ENCODE measurements at regions not wholly inside any gene's neighbourhood (a gene's known extent, or its start where the extent isn't known, plus 50 kb on each side); places are given as distances from the start of the nearest gene placed in this dataset.

- no peak for TF ChIP-seq POLR2A (IDR thresholded peaks at IDR 0.05; ENCODE audit: borderline replicate concordance, extremely low read depth, insufficient read depth, insufficient read length)
- no peak for TF ChIP-seq ZNF274 (IDR thresholded peaks at IDR 0.05; ENCODE audit: low read depth, low read length)
- TF ChIP-seq YY1 (IDR thresholded peaks at IDR 0.05; ENCODE audit: extremely low read depth, insufficient replicate concordance, low read depth, low read length): no peak
- no peak for TF ChIP-seq CTCF (IDR thresholded peaks at IDR 0.05 in 2 of 3, conservative IDR thresholded peaks at IDR 0.05 in 1 of 3; ENCODE audit: borderline replicate concordance in 1 of 3, insufficient read depth in 1 of 3, low read depth in 2 of 3, low read length in 2 of 3)
- no peak for TF ChIP-seq RAD21 (IDR thresholded peaks at IDR 0.05; ENCODE audit: low read depth)
Observed at GRCh38 chr4:181608181-181608580, 635.0 kb upstream of the TENM3 start.

Data from HCT116 (cell line).